AG08396 (cell line): ENCODE measurements at regions not wholly inside any gene's neighbourhood (a gene's known extent, or its start where the extent isn't known, plus 50 kb on each side); places are given as distances from the start of the nearest gene placed in this dataset.
"Not testable (repeated sequence)": the region's sequence is repeated elsewhere in the genome, so short reads cannot be mapped to it uniquely, and the experiment has no call there.

Experiments used
- DNase-seq: peaks from one replicate; pipeline ENCODE4 v3.0.0; 2012; ENCODE audit warnings: low spot score, mixed read lengths

GRCh38 chr13:30816736-30817135 is 81.4 kb downstream of the ALOX5AP start:
- DNase-seq, result no peak

DNA sequence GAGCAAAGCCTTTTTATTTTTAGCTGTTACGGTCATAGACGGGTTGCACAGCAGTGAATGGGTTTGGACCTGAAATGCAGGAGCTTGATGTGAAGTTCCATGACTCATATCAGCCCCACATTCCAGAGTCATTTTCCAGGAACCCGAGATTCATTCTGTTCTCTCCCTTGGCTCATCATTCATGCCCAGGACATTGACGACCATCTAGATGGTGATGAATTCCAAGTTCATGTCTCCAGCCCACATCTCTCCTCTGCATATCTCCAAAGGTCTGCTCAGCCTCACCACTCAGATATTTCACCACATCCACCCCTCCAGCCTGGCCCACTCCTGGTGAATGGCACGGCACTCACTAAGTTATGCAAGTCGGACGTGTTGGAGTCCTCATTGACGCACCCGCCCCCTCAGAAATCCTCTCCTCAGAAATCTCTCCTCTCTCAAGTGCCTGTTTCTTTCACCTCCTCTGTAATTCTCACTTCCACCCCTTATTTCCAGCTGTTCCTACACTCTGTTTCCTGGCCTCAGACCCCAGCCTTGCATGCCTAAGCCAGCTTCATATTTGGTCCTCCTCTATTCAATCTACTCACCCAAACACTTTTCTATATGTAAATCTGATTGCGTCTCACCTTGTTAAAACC is 83.1 kb downstream of the ALOX5AP start:
- DNase-seq, result peak; percentile 62

GRCh38 chr13:30819136-30819888 is 84.0 kb downstream of the ALOX5AP start:
- DNase-seq, result no peak

DNA sequence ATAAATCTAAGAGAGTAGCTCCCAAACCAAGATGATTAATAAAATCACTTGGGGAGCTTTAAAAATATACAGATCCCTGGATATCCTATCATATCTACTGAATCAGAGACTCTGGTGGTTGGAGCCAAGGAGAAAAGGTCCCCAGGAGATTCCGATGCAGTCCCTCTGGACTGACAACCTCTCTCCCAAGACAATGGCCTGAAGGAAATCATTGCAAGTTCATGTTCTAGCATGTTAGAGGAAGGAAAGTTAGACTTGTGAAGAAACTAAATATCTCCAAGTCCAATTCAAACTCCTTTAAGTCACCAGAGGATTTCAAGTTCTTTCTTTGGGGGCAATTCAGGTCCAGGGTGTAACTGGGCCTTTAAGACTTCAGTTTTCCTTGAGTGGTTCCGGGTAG is 84.7 kb upstream of the MEDAG start:
- DNase-seq, result no peak

DNA sequence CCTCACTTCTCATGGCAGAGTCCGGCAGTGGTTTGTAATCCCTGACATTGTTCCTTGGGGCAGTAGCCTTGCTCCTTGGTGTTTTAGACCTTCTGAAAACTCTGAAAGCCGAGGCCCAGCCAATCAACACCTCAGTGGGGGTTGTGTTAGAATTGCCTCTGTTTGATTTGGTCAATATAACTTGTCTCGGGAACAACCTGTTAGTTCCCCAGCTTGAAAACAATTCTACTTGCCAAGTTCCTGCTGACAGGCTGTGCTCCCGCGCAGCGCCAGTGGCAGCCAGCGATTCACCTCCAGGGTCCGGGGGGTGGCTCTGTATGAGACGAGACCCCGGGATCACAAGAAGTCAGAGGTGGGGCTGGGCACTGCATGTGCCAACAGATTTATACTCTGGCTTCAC is 81.4 kb upstream of the MEDAG start:
- DNase-seq, result no peak

GRCh38 chr13:30826911-30827577 is 79.0 kb upstream of the MEDAG start:
- no peak for DNase-seq

GRCh38 chr13:30827578-30827925 is 78.5 kb upstream of the MEDAG start:
- DNase-seq, result no peak

DNA sequence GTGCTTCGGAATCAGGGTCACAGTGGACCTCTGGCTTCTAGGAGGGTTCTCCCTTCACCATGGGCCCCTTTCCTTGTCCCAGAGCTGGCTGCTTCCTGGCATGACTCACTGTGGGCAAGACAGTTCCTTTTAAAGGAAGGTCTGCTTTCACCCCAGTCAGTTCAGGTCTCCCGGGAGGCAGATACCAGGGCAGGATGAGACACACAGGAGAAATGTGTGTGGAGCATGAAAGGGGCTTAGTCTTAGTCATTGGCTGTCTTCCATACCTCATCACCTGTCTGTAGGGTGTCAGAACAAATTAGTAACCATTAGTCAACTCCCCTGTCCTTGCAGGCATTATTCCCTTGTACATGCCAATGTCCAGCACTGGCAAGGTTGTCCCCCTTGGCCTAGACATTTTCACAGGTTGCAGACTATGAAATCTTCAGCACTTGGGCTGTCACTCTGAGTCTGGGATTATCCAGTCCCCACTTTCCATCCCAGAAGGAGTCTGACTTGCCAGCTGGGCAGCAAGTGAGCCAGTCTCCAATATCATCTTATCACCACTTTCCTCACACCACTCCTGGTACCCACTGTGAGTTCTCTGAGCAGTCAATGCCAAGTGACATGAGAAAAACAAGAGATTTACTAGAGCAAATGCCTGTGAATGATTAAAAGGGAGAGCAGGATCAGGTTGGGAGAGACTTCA is 76.8 kb upstream of the MEDAG start:
- peak; percentile 69 for DNase-seq

GRCh38 chr13:30829833-30830637 is 76.0 kb upstream of the MEDAG start:
- DNase-seq, result no peak

- DNase-seq, result no peak
These were observed 75.5 kb upstream of the MEDAG start for GRCh38 chr13:30830638-30830965.

DNA sequence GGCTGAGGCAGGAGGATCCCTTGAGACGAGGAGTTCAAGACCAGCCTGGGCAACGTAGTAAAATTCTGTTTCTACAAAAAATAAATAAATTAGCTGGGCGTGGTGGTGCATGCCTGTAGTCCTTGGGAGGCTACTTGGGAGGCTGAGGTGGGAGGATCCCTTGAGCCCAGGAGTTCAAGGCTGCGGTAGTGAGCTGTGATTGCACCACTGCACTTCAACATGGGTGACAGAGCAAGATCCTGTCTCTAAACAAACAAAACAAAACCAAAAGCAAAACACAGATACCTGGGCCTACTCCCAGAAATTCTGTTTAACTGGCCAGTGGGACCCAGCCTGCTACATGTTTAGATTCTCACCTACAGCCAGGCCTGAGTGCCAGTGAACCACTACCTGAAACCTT is 74.6 kb upstream of the MEDAG start:
- DNase-seq, result no peak

DNA sequence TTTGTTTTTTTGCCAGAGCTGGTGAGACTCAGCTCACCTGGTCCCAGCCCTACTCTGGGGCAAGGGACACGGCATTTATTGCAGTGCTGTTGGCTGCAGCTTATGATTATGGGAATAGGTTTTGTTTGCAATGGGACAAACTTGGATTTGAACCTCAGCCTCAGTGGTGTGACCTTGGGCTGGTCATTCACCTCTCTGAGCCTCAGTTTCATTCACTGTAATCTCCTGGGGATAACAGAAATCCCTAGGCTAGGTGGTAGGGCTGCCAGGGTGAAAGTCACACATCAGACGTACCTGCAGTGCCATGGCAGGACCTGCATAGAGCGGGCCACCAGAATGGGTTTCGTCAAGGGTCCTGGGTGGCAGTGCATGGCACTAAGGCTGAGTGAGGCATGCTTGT is 73.7 kb upstream of the MEDAG start:
- no peak for DNase-seq

DNA sequence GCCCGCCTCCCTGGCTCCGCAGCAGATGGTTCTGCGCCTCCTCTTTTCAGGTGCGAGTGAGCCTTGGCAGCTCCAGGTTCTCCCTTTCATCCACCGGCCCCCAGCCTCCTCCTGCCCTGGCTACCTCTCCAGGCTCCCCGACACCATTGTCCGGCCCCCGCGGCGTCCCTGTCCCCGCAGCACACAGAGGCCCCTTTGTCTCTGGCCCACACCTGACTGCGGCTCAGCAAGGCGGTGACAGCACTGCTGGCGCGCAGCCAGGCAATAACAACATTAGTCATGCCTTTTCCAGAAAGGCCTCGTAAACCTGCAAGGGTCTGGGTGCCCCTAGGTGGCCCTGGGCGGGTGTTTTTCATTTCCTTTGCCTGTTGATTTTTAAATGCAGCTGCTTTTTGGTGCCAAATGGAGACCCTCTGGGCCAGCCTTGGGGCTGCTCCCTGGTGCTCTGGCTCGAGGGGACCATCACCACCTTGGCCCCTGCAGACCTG is 73.2 kb upstream of the MEDAG start:
- no peak for DNase-seq

DNA sequence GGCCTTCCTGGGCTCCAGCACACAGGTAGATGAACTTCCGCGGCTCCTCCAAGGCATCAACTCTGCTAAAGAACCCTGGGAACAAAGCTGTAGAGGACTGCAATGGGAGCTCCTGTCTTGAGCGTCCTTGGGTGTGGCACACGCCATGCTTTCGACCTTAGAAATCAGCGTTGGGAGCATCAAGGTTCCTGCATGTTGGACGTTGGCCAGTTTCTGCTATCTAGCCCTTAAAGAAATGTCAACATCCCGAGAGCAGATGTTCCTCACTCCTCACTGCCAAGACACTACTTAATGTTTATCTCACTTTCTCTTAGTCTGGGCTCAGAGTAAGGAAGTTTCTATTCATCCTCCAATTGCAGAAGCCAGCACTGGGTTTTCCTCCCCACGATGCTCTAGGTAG is 70.6 kb upstream of the MEDAG start:
- DNase-seq, result no peak

DNA sequence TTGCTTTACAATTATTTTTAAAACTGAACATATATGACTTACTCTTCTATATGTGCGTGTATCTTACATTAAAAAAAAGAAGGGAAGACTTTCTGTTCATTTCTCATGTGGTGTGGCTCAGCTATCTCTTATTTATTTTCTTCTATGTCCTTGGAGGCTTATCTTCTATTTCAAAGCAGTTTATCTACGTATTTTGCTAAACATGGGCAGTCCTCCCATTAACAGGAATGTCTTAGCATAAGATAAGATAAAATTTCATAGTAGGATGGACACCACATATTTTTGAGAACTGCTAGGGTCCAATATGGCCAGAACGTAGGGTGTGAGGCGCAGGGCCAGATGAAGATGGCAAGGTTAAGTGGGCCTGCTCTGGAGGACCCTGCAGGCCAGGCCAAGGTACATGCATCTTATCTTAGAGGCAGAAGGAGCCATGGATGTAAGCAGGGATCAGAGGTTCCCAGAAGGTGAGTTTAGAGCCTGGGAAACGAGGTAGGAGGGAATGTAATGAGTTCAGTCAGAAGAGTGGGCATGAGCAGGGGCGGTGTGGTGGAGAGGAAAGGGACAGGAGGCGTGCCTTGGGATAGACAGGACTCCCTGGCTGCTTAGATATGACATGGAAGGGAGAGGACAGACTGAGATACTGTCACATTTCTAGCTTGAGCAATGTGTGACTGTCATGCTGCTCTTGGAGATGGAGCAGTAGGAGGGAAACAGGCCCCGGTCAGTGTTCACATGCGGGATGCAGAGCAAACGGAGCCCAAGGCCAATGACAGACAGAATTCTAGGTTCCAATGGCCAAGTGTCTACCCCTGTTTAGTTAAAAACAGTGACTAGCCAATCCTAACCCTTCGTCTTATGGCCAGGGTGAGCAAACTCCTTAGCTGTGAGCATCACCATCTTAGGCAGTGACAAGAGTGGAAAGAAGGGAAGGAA is 68.6 kb upstream of the MEDAG start:
- DNase-seq, result no peak

DNA sequence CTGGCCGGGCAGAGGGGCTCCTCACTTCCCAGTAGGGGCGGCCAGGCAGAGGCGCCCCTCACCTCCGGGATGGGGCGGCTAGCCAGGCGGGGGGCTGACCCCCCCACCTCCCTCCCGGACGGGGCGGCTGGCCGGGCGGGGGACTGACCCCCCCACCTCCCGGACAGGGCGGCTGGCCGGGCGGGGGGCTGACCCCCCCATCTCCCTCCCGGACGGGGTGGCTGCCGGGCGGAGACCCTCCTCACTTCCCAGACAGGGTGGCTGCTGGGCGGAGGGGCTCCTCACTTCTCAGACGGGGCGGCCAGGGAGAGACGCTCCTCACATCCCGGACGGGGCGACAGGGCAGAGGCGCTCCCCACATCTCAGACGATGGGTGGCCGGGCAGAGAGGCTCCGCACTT is 66.4 kb upstream of the MEDAG start:
- not testable (repeated sequence) for DNase-seq

GRCh38 chr13:30840515-30840914 is 65.6 kb upstream of the MEDAG start:
- no peak for DNase-seq

DNA sequence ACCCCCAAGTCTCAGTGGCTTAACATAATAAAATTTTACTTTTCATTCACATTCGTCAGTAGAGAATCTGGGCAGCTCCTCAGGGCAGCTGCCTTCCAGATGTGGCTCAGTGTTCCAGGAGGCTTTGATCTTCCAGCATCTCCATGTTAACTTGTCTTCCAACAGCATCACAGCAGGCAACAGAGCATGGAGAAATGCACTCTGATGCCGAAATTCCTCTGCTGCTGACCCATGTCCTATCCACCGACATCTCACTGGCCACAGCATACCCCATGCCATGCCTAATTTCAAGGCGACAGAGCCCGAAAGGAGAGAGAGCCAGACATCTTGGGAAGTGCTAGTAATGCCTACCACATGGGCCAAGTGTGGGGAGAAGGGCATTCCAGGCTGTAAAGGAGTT is 64.9 kb upstream of the MEDAG start:
- no peak for DNase-seq

GRCh38 chr13:30843548-30843947 is 62.5 kb upstream of the MEDAG start:
- no peak for DNase-seq

- DNase-seq, result no peak
These were observed 61.3 kb upstream of the MEDAG start for GRCh38 chr13:30844548-30845296.
